GM21786 (cell line): ENCODE measurements at regions not wholly inside any gene's neighbourhood (a gene's known extent, or its start where the extent isn't known, plus 50 kb on each side); places are given as distances from the start of the nearest gene placed in this dataset.
"Not testable (repeated sequence)": the region's sequence is repeated elsewhere in the genome, so short reads cannot be mapped to it uniquely, and the experiment has no call there.

Source experiments
- ATAC-seq: cut with Tn5 transposase; IDR thresholded peaks from one replicate; pipeline ENCODE4 v1.9.1; 2021; ENCODE audit not compliant: unreplicated experiment

GRCh38 chr10:9010093-9010492 is 955.6 kb downstream of the GATA3 start:
- ATAC-seq, result no peak

- ATAC-seq, result no peak
Measured at GRCh38 chr10:9010931-9011670, 956.6 kb downstream of the GATA3 start.

GRCh38 chr10:9012312-9012711 is 957.8 kb downstream of the GATA3 start:
- ATAC-seq, result no peak

GRCh38 chr10:9015005-9015404 is 960.5 kb downstream of the GATA3 start:
- ATAC-seq, result no peak

GRCh38 chr10:9015447-9015846 is 961.0 kb downstream of the GATA3 start:
- ATAC-seq, result no peak

- ATAC-seq, result no peak
Measured at GRCh38 chr10:9016930-9017329, 962.4 kb downstream of the GATA3 start.

GRCh38 chr10:9018195-9019173 is 964.0 kb downstream of the GATA3 start:
- ATAC-seq, result no peak

- ATAC-seq, result no peak
Measured at GRCh38 chr10:9023206-9023605, 968.7 kb downstream of the GATA3 start.

- ATAC-seq, result no peak
Measured at GRCh38 chr10:9024210-9024609, 969.7 kb downstream of the GATA3 start.

GRCh38 chr10:9028231-9028630 is 973.7 kb downstream of the GATA3 start:
- no peak for ATAC-seq

- no peak for ATAC-seq
Measured at GRCh38 chr10:9035355-9035754, 980.9 kb downstream of the GATA3 start.

GRCh38 chr10:9036711-9037204 is 982.3 kb downstream of the GATA3 start:
- ATAC-seq, result no peak

- ATAC-seq, result no peak
Measured at GRCh38 chr10:9038146-9038714, 983.7 kb downstream of the GATA3 start.

- ATAC-seq, result no peak
Measured at GRCh38 chr10:9043466-9043865, 989.0 kb downstream of the GATA3 start.

GRCh38 chr10:9045311-9045710 is 990.8 kb downstream of the GATA3 start:
- no peak for ATAC-seq

- ATAC-seq, result no peak
Measured at GRCh38 chr10:9051328-9051974, 997.0 kb downstream of the GATA3 start.

GRCh38 chr10:9052767-9053166 is 998.3 kb downstream of the GATA3 start:
- no peak for ATAC-seq

- ATAC-seq, result no peak
Measured at GRCh38 chr10:9056521-9056920, 1002.0 kb downstream of the GATA3 start.

GRCh38 chr10:9057293-9057692 is 1002.8 kb downstream of the GATA3 start:
- ATAC-seq, result not testable (repeated sequence)

GRCh38 chr10:9060314-9060713 is 1005.8 kb downstream of the GATA3 start:
- no peak for ATAC-seq

GRCh38 chr10:9061871-9062270 is 1007.4 kb downstream of the GATA3 start:
- ATAC-seq, result no peak
